GM04504 (cell line): ENCODE measurements at regions not wholly inside any gene's neighbourhood (a gene's known extent, or its start where the extent isn't known, plus 50 kb on each side); places are given as distances from the start of the nearest gene placed in this dataset.

Experiments used
- DNase-seq: peaks from one replicate; pipeline ENCODE4 v3.0.0-alpha.2; 2012; ENCODE audit warnings: low read depth

GRCh38 chr10:21205328-21205727 is 308.2 kb upstream of the NEBL start:
- DNase-seq: no peak

GRCh38 chr10:21203473-21204107 is 306.5 kb upstream of the NEBL start:
- DNase-seq: no peak

GRCh38 chr10:21202776-21203462 is 305.8 kb upstream of the NEBL start:
- no peak for DNase-seq

DNA sequence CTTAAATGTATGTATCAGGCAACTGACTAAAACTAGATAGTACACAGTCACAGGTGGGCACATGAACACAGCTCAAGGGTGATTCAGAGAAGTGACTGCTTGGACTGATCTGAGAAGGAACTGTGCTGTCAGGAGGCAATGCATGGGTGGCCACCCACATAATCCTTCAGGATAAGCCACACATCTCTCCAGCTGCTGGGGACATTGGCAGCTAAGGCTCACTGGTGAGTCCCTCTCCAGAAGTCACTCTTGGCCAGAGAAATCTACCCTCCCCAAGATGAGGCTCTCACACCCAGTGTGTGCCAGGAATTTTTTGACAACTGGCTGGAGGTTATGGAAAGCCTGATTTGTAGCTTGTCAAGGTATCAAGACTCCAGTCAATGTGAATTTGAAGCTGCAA is 302.4 kb upstream of the NEBL start:
- DNase-seq: no peak

- DNase-seq: no peak
Observed at GRCh38 chr10:21197838-21198237, 300.7 kb upstream of the NEBL start.

DNA sequence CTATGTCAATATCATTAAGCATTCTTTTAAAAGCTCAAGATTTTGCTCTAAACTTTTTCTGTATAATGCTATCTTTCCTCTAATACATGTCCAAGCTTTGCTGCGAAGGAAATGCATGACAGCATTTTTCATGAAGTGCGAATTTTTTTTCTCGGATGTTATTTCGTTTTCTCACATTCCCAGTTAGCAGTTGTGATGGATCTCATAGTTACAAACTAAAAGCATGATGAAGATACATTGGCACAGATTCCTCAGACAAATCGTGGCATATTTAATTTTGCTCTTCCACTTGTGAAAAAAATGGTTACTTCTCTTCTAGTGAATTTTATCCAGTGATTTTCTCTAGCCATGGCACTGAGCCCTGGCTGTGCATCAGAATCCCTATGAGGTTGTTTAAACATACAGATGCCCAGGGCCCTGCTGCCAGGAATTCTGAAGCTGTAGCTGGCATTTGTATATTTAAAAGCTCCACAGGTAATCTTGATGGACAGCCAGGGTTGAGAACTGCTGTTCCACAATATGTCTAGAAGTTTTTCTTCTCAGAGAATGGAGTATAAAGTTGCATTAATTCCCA is 299.8 kb upstream of the NEBL start:
- no peak for DNase-seq

DNA sequence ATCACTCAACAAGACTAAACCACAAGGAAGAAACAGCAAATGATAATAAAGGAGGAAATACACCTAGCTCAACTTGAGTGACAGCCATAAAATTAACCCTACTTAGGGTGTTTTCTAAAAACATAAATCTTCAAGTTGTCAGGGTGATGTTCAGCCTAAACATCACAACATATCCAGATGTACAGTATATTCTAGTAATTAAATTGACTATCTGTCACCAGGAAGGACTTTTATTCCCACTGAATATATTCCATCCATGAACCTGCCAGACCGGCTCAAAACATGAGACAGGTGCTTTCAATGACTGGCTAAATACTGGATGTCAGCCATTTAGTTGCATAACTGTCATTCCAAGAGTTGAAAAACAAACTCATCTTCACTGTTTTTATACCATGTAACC is 298.1 kb upstream of the NEBL start:
- DNase-seq: no peak

DNA sequence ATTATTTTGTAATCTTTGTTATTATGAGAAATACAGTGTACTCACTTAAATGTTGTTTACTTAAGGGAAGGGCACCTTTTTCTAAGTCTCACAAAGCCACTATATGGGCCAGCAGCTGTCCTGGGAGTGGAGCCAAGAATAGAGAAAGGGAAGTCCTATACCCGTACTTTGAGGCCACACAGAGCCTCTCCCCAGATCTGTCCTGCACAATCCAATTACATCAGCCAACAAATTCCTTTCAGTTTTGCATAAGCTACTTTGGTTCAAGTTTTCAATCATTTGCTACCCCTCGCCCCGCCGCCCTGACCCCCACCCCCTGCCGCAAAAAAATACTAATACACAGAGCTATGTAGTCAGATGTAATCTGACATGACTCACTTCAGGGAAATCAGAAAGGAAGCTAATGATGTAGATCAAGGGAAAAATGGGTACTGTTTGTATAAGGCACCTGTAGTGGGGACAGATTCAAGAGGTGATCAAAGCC is 297.4 kb upstream of the NEBL start:
- no peak for DNase-seq

DNA sequence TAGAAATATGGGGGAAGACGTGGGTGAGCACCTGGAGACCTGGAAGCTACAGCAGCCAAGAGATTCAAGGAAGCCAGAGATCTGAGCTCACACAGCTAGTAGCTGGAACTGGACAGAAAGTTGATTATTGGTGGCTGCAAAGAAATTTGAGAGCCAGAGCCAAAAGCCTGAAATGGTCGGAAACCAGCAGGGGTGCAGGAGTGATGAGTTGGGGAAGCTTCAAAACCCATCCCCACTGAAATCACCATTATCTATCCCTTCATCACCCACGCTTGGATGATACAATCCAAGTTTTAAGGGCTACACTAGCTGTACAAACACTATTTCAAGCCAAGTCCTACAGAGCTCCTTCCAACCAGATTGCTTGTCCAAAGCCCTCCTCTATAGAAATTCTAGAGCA is 296.1 kb upstream of the NEBL start:
- DNase-seq: no peak

DNA sequence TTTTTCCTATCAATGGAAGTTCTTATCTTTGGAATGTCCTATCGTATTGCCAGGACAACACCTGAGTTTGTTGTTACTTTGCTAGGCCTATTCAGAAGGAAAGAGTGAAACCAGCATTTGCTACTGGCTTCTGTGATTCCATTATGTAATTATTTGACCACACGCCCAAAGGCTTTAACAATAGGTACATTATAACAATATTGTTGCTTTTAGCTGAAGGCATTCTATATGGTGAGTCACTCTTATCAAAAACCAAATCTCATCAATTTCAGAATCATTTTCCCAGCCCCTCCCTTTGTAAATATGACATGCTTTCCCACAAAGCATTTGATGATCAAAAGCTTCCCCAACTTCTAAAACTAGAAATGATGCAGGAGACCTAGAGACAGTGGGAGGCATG is 294.4 kb upstream of the NEBL start:
- no peak for DNase-seq

- no peak for DNase-seq
Observed at GRCh38 chr10:21184984-21185383, 287.9 kb upstream of the NEBL start.

GRCh38 chr10:21184216-21184615 is 287.1 kb upstream of the NEBL start:
- DNase-seq: no peak

DNA sequence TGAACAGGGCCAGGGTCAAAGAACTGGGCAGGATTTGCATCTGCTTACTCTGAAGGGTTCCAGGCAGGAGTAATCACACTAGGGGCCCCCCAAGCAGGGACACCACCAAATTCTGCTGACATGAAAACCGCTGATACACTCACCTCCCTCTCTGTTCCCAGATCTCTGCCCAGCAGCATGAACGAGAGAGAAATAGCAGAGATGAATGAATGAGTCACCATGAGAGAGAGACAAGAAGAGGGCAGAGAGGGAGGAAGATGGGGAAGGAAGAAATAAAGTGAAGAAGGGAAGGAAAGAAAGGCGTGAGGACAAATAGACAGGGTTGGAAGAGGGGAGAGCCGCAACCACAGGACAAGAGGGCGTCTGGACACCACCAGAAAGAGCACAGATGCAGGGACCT is 285.9 kb upstream of the NEBL start:
- no peak for DNase-seq

DNA sequence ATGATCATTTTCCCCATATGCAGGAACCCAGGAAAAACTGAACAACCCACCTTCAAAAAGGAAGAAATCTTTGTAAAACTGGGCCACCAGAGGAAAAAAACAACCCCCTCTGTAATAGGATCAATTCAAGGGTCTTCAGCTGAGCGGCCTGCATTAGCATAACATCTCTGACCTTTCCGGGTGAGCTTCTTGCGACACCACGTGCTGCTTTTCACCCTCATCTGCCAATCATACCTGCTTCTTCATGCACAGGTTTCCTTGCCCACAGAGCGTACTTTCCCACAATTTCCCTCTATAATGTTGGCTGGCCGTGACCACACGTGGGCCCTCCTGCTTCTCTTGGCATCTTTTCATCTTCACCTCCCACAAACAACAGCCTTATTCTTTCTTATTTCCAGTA is 284.3 kb upstream of the NEBL start:
- no peak for DNase-seq

DNA sequence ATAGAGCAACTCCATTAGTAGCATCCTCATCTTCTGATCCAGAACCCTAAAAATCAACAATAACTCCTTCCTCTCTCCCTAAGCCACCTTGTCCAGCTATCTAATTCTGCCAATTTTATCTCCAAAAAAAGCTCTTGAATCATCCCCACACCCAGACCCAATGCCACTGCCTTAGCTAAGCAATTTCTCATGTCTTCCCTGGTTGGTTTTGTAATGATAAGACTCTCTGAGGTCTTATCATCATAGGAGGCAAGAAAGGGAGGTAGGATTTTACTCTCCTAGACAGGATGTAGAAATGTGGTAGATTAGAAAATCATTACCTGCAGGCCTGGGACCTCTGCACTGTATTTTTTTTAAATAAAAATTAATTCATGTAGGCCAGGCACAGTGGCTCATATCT is 283.5 kb upstream of the NEBL start:
- no peak for DNase-seq

GRCh38 chr10:21176934-21177480 is 279.9 kb upstream of the NEBL start:
- no peak for DNase-seq

DNA sequence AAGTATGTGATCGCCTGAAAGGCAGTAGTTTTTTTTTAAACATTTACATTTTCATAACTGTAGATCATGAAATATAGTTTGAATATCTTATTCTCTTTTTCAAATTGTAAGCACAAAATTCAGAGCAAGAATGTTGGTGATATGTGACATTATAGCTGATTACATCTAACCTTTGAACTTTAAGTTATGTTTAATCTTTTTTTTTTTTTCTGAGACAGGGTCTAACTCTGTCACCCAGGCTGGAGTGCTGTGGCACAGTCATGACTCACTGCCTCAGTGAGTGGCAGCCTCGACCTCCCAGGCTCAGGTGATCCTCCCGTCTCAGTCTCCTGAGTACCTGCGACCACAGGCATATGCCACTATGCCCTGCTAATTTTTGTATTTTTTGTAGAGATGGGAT is 278.7 kb upstream of the NEBL start:
- no peak for DNase-seq

- DNase-seq: no peak
Observed at GRCh38 chr10:21174715-21175495, 277.8 kb upstream of the NEBL start.

- no peak for DNase-seq
Observed at GRCh38 chr10:21173802-21174714, 276.9 kb upstream of the NEBL start.

DNA sequence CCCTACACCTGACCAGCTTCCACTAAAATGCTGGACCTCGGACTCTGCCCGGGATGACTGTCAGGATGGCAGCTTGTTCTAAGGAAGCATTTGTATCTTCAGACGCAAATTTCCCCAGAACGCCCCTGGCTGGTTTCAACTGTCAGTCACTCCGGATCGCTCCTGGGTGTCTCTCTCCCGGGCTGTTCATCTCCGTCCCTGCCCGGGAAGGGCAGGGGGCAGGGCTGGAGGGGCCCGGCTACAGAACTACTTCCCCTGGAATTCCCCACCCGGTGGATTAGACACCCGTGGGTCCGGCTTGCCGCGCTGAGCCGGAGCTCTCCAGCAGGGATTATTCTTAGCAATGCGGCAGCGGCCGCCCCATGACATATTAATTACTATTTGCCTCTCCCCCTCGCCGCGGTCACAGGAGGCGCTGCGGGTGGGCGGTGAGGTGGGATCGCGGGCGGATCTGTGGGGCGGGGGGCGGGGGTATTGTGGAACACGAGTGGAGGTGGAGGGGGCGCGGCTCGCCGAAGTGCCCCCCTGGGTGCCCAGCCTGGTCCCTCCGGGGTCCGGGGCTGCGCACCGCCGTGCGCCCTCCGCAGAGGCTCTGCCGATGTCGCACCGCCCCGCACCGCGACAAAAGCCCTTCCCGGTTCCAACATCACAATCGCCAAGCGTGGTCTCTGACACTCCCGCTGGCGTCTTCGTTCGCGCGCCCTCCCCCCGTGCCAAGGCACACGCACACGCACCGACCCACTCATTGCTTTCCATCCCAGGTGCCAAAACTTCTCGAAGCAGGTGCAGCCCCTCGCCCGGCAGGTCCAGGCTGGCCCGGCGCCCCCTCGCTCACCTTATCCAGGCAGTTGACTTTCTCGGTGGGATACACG is 276.1 kb upstream of the NEBL start:
- DNase-seq: no peak

GRCh38 chr10:21172542-21172929 is 275.4 kb upstream of the NEBL start:
- DNase-seq: no peak
